ENCODE measurements at regions not wholly inside any gene's neighbourhood (a gene's known extent, or its start where the extent isn't known, plus 50 kb on each side); places are given as distances from the start of the nearest gene placed in this dataset.

DNA sequence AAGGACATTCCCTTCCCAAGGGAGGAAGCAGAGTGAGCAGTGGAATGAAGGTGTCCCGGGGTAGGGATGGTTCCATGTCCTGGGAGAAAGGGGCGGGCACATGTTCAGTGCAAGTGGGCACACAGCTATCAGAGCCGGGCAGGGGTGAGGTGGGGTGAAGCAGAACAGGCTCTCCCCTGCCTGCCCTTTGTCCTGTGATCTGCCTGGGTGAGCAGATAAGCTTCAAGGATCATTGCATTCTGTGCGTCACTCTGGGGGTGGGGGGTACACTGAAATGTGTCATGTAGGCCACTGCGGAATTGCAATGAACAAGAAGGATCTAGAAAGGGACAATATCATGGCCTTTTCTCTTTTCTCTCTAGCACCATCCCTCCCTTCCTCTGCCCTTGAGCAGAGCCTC is 61.7 kb upstream of the SHB start:
- TF ChIP-seq, protein P1, sequence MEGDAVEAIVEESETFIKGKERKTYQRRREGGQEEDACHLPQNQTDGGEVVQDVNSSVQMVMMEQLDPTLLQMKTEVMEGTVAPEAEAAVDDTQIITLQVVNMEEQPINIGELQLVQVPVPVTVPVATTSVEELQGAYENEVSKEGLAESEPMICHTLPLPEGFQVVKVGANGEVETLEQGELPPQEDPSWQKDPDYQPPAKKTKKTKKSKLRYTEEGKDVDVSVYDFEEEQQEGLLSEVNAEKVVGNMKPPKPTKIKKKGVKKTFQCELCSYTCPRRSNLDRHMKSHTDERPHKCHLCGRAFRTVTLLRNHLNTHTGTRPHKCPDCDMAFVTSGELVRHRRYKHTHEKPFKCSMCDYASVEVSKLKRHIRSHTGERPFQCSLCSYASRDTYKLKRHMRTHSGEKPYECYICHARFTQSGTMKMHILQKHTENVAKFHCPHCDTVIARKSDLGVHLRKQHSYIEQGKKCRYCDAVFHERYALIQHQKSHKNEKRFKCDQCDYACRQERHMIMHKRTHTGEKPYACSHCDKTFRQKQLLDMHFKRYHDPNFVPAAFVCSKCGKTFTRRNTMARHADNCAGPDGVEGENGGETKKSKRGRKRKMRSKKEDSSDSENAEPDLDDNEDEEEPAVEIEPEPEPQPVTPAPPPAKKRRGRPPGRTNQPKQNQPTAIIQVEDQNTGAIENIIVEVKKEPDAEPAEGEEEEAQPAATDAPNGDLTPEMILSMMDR (IDR thresholded peaks at IDR 0.05): no peak
- TF ChIP-seq POLR2A (IDR thresholded peaks at IDR 0.05) (no peak), POLR2AphosphoS5 (IDR thresholded peaks at IDR 0.05) (no peak)
- H3K4me3 ChIP-seq: no peak overlapping the region
- H3K27ac ChIP-seq: no peak overlapping the region
- no peaks in the 10 kb centered on the region for H3K4me1 ChIP-seq
- no peak for DNase-seq (ENCODE audit: low spot score in 2 of 2)
- H3K36me3 ChIP-seq: no peaks in the 10 kb centered on the region
- no peaks in the 10 kb centered on the region for H3K9me3 ChIP-seq
- no peaks in the 10 kb centered on the region for H3K27me3 ChIP-seq
- intact Hi-C loops (cut with DNase I; ENCODE audit: low total_unique reads): no loop called here

DNA sequence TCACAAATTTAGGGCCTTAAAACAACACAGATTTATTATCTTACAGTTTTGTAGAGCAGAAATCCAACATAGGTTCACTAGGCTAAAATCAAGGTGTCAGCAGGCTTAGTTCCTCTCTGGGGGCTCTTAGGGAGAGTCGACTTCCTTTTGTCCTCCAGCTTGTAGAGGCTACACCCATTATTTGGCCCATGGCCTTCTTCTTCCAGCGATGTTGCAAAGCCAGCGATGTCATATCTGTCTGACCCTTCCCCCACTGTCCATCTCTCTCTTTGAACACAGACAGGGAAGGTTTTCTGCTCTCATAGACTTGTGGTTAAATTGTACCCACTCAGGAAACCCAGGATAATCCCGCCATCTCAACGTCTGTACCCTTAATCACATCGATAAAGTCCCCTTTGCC is 60.3 kb upstream of the SHB start:
- no peaks in the 10 kb centered on the region for H3K9me3 ChIP-seq
- no peaks in the 10 kb centered on the region for H3K36me3 ChIP-seq
- TF ChIP-seq, protein P1 (IDR thresholded peaks at IDR 0.05): no peak
- TF ChIP-seq POLR2A (IDR thresholded peaks at IDR 0.05) (no peak), POLR2AphosphoS5 (IDR thresholded peaks at IDR 0.05) (no peak)
- H3K4me1 ChIP-seq: no peaks in the 10 kb centered on the region
- no peaks in the 10 kb centered on the region for H3K27me3 ChIP-seq
- H3K27ac ChIP-seq: no peak overlapping the region
- intact Hi-C loops (cut with DNase I; ENCODE audit: low total_unique reads): loop anchor here (5.0 kb wide), 1 partner anchor 777 kb away; no protein-coding TSS in a partner anchor
- H3K4me3 ChIP-seq: no peak overlapping the region
- no peak for DNase-seq (ENCODE audit: low spot score in 2 of 2)

DNA sequence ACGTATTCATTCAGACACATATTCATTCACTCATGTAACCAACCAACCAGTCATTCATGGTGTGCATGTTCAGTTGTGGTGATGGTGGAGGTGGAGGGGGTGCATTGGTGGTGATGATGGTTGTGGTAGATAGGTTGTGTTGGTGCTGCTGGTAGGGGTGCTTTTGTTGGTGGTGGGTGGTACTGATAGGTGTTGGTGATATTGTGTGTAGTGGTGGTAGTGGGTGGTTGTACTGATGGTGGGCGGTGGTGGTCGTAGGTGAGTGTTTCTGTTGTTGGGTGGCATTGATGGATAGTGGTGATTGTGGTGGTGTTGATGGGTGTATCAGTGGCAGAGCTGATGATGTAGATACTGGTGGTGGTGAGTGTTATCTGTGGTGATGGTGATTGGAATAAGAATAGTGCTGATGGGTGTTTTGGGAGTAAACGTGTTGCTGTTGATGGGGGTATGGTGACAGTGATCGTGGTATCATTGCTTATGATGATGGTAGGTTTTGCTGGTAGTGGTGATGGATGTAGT is 59.8 kb upstream of the SHB start:
- DNase-seq (ENCODE audit: low spot score in 2 of 2): no peak
- Histone ChIP-seq H3K36me3 (no peaks in the 10 kb centered on the region), H3K27ac (no peak overlapping the region), H3K27me3 (no peaks in the 10 kb centered on the region), H3K9me3 (no peaks in the 10 kb centered on the region), H3K4me1 (no peaks in the 10 kb centered on the region), H3K4me3 (no peak overlapping the region)
- TF ChIP-seq POLR2A (IDR thresholded peaks at IDR 0.05): no peak
- intact Hi-C loops (cut with DNase I; ENCODE audit: low total_unique reads): loop anchor here (5.0 kb wide), 1 partner anchor 777 kb away; no protein-coding TSS in a partner anchor

DNA sequence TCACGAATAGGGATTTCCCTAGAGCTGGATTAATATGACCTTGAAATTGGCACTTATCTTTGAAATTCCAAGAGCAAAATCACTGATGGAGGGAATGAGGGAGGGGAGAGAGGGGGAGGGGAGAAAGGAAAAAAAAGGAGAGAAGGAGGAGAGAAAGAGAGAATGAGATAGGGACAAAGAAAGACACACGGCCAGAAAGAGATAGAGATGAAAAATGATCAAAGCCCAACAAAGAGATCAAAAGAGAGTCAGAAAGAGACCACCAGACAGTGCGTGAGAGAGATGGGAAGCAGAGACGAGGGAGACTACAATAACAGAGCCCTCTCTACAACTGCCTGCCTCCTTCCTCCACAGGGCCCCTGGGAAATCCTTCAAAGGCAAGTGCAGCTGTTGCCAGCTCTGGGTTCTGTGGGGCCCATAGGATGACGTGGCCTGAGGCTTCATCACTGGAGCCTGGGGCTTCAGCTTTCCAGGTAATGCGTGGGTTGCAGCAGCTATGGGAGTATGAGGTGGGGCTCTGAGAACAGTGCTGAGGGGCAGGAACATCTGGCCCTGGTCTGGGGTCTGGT is 58.3 kb upstream of the SHB start:
- Histone ChIP-seq H3K4me1 (no peaks in the 10 kb centered on the region), H3K27me3 (no peaks in the 10 kb centered on the region), H3K9me3 (no peaks in the 10 kb centered on the region), H3K36me3 (no peaks in the 10 kb centered on the region), H3K4me3 (no peak overlapping the region), H3K27ac (no peak overlapping the region)
- DNase-seq (ENCODE audit: low spot score in 2 of 2): no peak
- intact Hi-C loops (cut with DNase I; ENCODE audit: low total_unique reads): loop anchor here (5.0 kb wide), 1 partner anchor 775 kb away; no protein-coding TSS in a partner anchor
- no peak for TF ChIP-seq POLR2AphosphoS5 (IDR thresholded peaks at IDR 0.05)
- no peak for TF ChIP-seq POLR2A (IDR thresholded peaks at IDR 0.05)
- TF ChIP-seq, protein P1 (IDR thresholded peaks at IDR 0.05): no peak

DNA sequence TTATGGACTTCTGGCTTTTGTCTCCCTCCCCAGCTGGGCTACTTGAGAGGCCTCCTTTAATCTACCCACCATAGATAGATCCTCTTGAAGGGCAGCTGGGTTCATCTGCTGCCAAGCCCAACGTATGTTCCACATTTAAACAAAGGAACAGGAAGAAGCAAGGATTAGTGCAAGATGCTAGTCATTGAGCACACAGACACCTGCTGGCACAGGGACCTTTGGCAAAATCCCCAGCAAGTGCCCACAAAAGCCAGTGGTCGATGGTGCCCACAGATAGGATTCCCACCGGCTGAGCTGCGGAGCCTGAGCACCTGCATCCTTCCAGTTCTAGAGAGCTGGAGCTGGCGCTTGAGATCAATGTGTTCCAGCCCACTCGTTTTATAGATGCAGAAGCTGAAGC is 57.7 kb upstream of the SHB start:
- Histone ChIP-seq H3K27me3 (no peaks in the 10 kb centered on the region), H3K4me1 (no peaks in the 10 kb centered on the region), H3K27ac (no peak overlapping the region), H3K4me3 (no peak overlapping the region), H3K36me3 (no peaks in the 10 kb centered on the region), H3K9me3 (no peaks in the 10 kb centered on the region)
- no peak for DNase-seq (ENCODE audit: low spot score in 2 of 2)
- intact Hi-C loops (cut with DNase I; ENCODE audit: low total_unique reads): loop anchor here (5.0 kb wide), 1 partner anchor 774 kb away; no protein-coding TSS in a partner anchor
- TF ChIP-seq, protein P1 (IDR thresholded peaks at IDR 0.05): no peak
- no peak for TF ChIP-seq POLR2AphosphoS5 (IDR thresholded peaks at IDR 0.05)

Measured in breast epithelium (tissue), 4 donors.